ENCODE measurements at regions not wholly inside any gene's neighbourhood (a gene's known extent, or its start where the extent isn't known, plus 50 kb on each side); places are given as distances from the start of the nearest gene placed in this dataset.

DNA sequence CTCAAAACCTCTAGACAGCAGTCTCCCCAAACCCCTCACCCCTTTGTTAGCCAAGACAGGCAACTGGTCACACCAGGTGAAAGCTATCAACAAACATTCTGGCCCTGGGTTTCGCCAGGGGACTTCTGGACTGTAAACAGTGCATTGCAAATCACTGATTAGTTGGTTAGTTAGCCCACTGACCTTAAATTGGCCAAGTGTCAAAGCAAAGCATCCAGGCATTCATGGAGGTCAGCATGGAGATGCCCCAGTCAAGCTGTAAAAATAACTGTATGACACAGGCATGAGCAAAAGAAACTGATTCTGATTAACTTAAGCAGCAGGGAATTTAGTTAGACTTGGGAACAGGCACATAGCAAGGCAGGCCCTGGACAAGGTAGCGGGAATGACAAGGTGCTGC is 156.0 kb upstream of the TTC29 start:
- ATAC-seq (ENCODE audit: poor library complexity) (no peak), DNase-seq (no peak)
- Mint-ChIP-seq H3K4me3 (no peak overlapping the region), H3K27ac (no peak overlapping the region), H3K27me3 (peaks cover 45% of the 10 kb centered on the region), H3K9me3 (no peaks in the 10 kb centered on the region), H3K36me3 (ENCODE audit: low read depth) (no peaks in the 10 kb centered on the region), H3K4me1 (ENCODE audit: low read depth) (no peaks in the 10 kb centered on the region)
- Histone ChIP-seq H3K27ac (ENCODE audit: low read depth in 1 of 2, low read length in 2 of 2) (no peak overlapping the region), H3K9me3 (ENCODE audit: control insufficient read depth in 1 of 2, insufficient read depth in 1 of 2, low read length in 2 of 2) (no peaks in the 10 kb centered on the region), H3K4me3 (ENCODE audit: low read length) (no peak overlapping the region), H3K36me3 (ENCODE audit: insufficient read depth, low read length) (no peaks in the 10 kb centered on the region), H3K4me1 (ENCODE audit: insufficient read depth, low read length) (no peaks in the 10 kb centered on the region), H3K27me3 (ENCODE audit: control insufficient read depth in 1 of 2, insufficient read depth in 2 of 2, low read length in 2 of 2) (peaks cover 0 to 4% of the 10 kb centered on the region in 2 experiments)
- ChIA-PET POLR2A (no interaction called here), CTCF (no interaction called here)
- intact Hi-C loops (cut with DNase I, micrococcal nuclease), result loop anchor here in 1 of 2 experiments (5.0 kb wide), 1 partner anchor 74 kb away; no protein-coding TSS in a partner anchor
- TF ChIP-seq, protein P1, sequence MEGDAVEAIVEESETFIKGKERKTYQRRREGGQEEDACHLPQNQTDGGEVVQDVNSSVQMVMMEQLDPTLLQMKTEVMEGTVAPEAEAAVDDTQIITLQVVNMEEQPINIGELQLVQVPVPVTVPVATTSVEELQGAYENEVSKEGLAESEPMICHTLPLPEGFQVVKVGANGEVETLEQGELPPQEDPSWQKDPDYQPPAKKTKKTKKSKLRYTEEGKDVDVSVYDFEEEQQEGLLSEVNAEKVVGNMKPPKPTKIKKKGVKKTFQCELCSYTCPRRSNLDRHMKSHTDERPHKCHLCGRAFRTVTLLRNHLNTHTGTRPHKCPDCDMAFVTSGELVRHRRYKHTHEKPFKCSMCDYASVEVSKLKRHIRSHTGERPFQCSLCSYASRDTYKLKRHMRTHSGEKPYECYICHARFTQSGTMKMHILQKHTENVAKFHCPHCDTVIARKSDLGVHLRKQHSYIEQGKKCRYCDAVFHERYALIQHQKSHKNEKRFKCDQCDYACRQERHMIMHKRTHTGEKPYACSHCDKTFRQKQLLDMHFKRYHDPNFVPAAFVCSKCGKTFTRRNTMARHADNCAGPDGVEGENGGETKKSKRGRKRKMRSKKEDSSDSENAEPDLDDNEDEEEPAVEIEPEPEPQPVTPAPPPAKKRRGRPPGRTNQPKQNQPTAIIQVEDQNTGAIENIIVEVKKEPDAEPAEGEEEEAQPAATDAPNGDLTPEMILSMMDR (IDR thresholded peaks at IDR 0.05), result no peak

DNA sequence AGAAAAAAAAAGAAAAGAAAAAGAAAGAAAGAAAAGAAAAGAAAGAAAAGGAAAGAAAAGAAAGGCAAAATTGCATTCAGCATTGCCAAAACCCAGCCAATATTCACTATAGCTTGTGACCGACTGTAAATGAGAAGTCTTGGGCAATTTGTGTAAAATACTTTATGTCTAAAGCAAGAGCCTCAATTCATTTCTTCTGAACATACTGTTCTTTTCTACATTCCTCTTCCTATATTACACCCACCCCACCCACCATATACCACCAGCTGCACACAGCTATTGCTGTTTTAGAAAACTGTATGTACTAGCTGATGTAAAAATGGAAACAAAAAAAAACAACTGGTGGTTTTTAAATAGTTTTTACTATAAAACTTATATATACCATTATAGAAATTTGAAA is 156.9 kb upstream of the TTC29 start:
- H3K9me3 ChIP-seq (ENCODE audit: control insufficient read depth in 1 of 2, insufficient read depth in 1 of 2, low read length in 2 of 2), result no peaks in the 10 kb centered on the region
- TF ChIP-seq, protein P1 (IDR thresholded peaks at IDR 0.05), result no peak
- no peaks in the 10 kb centered on the region for H3K4me1 Mint-ChIP-seq (ENCODE audit: low read depth)
- H3K9me3 Mint-ChIP-seq, result no peaks in the 10 kb centered on the region
- H3K27ac Mint-ChIP-seq, result no peak overlapping the region
- no peaks in the 10 kb centered on the region for H3K36me3 ChIP-seq (ENCODE audit: insufficient read depth, low read length)
- H3K27ac ChIP-seq (ENCODE audit: low read depth in 1 of 2, low read length in 2 of 2), result no peak overlapping the region
- CTCF ChIA-PET, result interaction anchor here (0.7 kb wide), 1 partner anchor 1850 kb away, joined by 3 read pairs; no protein-coding TSS in a partner anchor
- peaks cover 39% of the 10 kb centered on the region for H3K27me3 Mint-ChIP-seq
- no peaks in the 10 kb centered on the region for H3K4me1 ChIP-seq (ENCODE audit: insufficient read depth, low read length)
- ATAC-seq (ENCODE audit: poor library complexity), result no peak
- H3K4me3 ChIP-seq (ENCODE audit: low read length), result no peak overlapping the region
- intact Hi-C loops (cut with DNase I, micrococcal nuclease), result loop anchor here in 1 of 2 experiments (5.0 kb wide), 1 partner anchor 75 kb away; no protein-coding TSS in a partner anchor
- H3K4me3 Mint-ChIP-seq, result no peak overlapping the region
- H3K27me3 ChIP-seq (ENCODE audit: control insufficient read depth in 1 of 2, insufficient read depth in 2 of 2, low read length in 2 of 2), result peaks cover 0 to 4% of the 10 kb centered on the region in 2 experiments
- no peaks in the 10 kb centered on the region for H3K36me3 Mint-ChIP-seq (ENCODE audit: low read depth)
- no peak for DNase-seq
- POLR2A ChIA-PET, result no interaction called here

- POLR2A ChIA-PET, result no interaction called here
Observed at GRCh38 chr4:147103403-147103946, 157.8 kb upstream of the TTC29 start.

More at GRCh38 chr4:147103403-147103946, 157.8 kb upstream of the TTC29 start:
- Mint-ChIP-seq H3K9me3 (no peaks in the 10 kb centered on the region), H3K36me3 (ENCODE audit: low read depth) (no peaks in the 10 kb centered on the region), H3K27me3 (peaks cover 34% of the 10 kb centered on the region), H3K27ac (no peak overlapping the region), H3K4me3 (no peak overlapping the region), H3K4me1 (ENCODE audit: low read depth) (no peaks in the 10 kb centered on the region)
- H3K9me3 ChIP-seq (ENCODE audit: control insufficient read depth in 1 of 2, insufficient read depth in 1 of 2, low read length in 2 of 2), result no peaks in the 10 kb centered on the region
- DNase-seq (no peak), ATAC-seq (ENCODE audit: poor library complexity) (no peak)
- no peaks in the 10 kb centered on the region for H3K4me1 ChIP-seq (ENCODE audit: insufficient read depth, low read length)
- H3K27ac ChIP-seq (ENCODE audit: low read depth in 1 of 2, low read length in 2 of 2), result no peak overlapping the region
- TF ChIP-seq, protein P1 (IDR thresholded peaks at IDR 0.05), result no peak
- peaks cover 0 to 4% of the 10 kb centered on the region in 2 experiments for H3K27me3 ChIP-seq (ENCODE audit: control insufficient read depth in 1 of 2, insufficient read depth in 2 of 2, low read length in 2 of 2)
- no peaks in the 10 kb centered on the region for H3K36me3 ChIP-seq (ENCODE audit: insufficient read depth, low read length)
- CTCF ChIA-PET, result no interaction called here
- intact Hi-C loops (cut with DNase I, micrococcal nuclease), result loop anchor here in 1 of 2 experiments (5.0 kb wide), 1 partner anchor 76 kb away; no protein-coding TSS in a partner anchor
- H3K4me3 ChIP-seq (ENCODE audit: low read length), result no peak overlapping the region
